Neural cell (in vitro differentiated cells): ENCODE measurements at regions not wholly inside any gene's neighbourhood (a gene's known extent, or its start where the extent isn't known, plus 50 kb on each side); places are given as distances from the start of the nearest gene placed in this dataset.

Experiments
- EP300 ChIP-seq: fragments of 450-650 bp; conservative IDR thresholded peaks from 2 replicates; pipeline ENCODE4 v1.6.1; 2014; ENCODE audit warnings: antibody characterized with exemption, mild to moderate bottlenecking, moderate library complexity; ENCODE audit not compliant: poor library complexity, severe bottlenecking
- EZH2 ChIP-seq: fragments of 200-600, 300-800 bp; shearing (Covaris generic), sonication (generic); IDR thresholded peaks from 2 replicates; pipeline ENCODE4 v1.6.1; 2014; ENCODE audit warnings: antibody characterized with exemption, low read length, borderline replicate concordance, mild to moderate bottlenecking; ENCODE audit not compliant: insufficient read depth, poor library complexity, severe bottlenecking
- POLR2AphosphoS5 ChIP-seq: IDR thresholded peaks from 2 replicates; pipeline ENCODE4 v1.6.1; 2012
- RAD21 ChIP-seq: fragments of 450-650 bp; conservative IDR thresholded peaks from 2 replicates; pipeline ENCODE4 v1.6.1; 2014; ENCODE audit warnings: antibody characterized with exemption, mild to moderate bottlenecking, moderate library complexity
- SMC3 ChIP-seq: fragments of 450-650 bp; conservative IDR thresholded peaks from 2 replicates; pipeline ENCODE4 v1.6.1; 2014; ENCODE audit warnings: antibody characterized with exemption, mild to moderate bottlenecking, moderate library complexity; ENCODE audit not compliant: poor library complexity
- TAF1 ChIP-seq: IDR thresholded peaks from 2 replicates; pipeline ENCODE4 v1.6.1; 2012; ENCODE audit warnings: low read depth
- TF ChIP-seq, protein P1 (sequence below): fragments of 450-650 bp; IDR thresholded peaks from 2 replicates; pipeline ENCODE4 v1.5.1; 2014; ENCODE audit warnings: antibody characterized with exemption, mild to moderate bottlenecking, moderate library complexity; ENCODE audit not compliant: poor library complexity, severe bottlenecking
- TF ChIP-seq, protein P2 (sequence below): IDR thresholded peaks from 2 replicates; pipeline ENCODE4 v1.6.1; 2012; ENCODE audit warnings: borderline replicate concordance

DNA sequence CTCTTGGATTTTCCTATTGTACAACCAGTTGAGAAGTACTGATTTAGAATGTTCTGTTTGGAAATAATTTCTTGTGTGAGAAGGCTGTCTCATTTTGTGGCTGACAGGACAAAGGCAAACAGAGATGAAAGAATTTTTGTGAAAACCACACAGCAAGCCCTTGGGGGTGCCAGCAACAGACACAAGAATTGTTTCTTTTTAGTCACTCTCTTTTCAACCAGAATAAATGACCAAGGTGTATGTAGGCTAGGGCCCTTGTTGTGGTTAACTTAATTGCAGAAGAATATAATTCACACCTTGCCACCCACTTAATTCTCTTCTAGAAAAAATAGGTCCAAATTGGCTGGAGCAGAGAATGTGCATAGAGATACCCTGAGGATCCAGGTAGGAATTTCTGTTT lies 329.4 kb upstream of the TBC1D5 start:
- TF ChIP-seq, protein P1, sequence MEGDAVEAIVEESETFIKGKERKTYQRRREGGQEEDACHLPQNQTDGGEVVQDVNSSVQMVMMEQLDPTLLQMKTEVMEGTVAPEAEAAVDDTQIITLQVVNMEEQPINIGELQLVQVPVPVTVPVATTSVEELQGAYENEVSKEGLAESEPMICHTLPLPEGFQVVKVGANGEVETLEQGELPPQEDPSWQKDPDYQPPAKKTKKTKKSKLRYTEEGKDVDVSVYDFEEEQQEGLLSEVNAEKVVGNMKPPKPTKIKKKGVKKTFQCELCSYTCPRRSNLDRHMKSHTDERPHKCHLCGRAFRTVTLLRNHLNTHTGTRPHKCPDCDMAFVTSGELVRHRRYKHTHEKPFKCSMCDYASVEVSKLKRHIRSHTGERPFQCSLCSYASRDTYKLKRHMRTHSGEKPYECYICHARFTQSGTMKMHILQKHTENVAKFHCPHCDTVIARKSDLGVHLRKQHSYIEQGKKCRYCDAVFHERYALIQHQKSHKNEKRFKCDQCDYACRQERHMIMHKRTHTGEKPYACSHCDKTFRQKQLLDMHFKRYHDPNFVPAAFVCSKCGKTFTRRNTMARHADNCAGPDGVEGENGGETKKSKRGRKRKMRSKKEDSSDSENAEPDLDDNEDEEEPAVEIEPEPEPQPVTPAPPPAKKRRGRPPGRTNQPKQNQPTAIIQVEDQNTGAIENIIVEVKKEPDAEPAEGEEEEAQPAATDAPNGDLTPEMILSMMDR = no peak
- TF ChIP-seq TAF1 (no peak), POLR2AphosphoS5 (no peak), EP300 (no peak), SMC3 (no peak), RAD21 (no peak), EZH2 (no peak)
- TF ChIP-seq, protein P2, sequence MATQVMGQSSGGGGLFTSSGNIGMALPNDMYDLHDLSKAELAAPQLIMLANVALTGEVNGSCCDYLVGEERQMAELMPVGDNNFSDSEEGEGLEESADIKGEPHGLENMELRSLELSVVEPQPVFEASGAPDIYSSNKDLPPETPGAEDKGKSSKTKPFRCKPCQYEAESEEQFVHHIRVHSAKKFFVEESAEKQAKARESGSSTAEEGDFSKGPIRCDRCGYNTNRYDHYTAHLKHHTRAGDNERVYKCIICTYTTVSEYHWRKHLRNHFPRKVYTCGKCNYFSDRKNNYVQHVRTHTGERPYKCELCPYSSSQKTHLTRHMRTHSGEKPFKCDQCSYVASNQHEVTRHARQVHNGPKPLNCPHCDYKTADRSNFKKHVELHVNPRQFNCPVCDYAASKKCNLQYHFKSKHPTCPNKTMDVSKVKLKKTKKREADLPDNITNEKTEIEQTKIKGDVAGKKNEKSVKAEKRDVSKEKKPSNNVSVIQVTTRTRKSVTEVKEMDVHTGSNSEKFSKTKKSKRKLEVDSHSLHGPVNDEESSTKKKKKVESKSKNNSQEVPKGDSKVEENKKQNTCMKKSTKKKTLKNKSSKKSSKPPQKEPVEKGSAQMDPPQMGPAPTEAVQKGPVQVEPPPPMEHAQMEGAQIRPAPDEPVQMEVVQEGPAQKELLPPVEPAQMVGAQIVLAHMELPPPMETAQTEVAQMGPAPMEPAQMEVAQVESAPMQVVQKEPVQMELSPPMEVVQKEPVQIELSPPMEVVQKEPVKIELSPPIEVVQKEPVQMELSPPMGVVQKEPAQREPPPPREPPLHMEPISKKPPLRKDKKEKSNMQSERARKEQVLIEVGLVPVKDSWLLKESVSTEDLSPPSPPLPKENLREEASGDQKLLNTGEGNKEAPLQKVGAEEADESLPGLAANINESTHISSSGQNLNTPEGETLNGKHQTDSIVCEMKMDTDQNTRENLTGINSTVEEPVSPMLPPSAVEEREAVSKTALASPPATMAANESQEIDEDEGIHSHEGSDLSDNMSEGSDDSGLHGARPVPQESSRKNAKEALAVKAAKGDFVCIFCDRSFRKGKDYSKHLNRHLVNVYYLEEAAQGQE = no peak
